B cell (primary cell): ENCODE measurements at regions not wholly inside any gene's neighbourhood (a gene's known extent, or its start where the extent isn't known, plus 50 kb on each side); places are given as distances from the start of the nearest gene placed in this dataset.

ENCODE experiments used
- ATAC-seq: fragments of 200-7000 bp; cut with Tn5 transposase; one replicate; pipeline ENCODE4 v1.10.0; 2021; ENCODE audit warnings: low read depth, mild to moderate bottlenecking, moderate number of reproducible peaks, moderate library complexity
- CTCF ChIA-PET: fragments of 350-600 bp; sonication (Branson Sonifier 250); formaldehyde crosslinking; loops from one replicate; lab custom pipeline; 2021; ENCODE audit warnings: antibody characterized with exemption, inconsistent platforms; lab: Charles Lee
- POLR2A ChIA-PET: fragments of 350-600 bp; sonication (Branson Sonifier 250); formaldehyde crosslinking; loops from one replicate; lab custom pipeline; 2021; ENCODE audit warnings: antibody characterized with exemption; lab: Charles Lee
- DNase-seq: peaks from one replicate; pipeline ENCODE4 v3.0.0; 2013
- H2AFZ ChIP-seq: 2 replicates; pipeline ENCODE4 v1.6.1; 2012; ENCODE audit warnings: mild to moderate bottlenecking, low read depth, low read length; ENCODE audit not compliant: insufficient read depth, poor library complexity, severe bottlenecking
- H3K27ac ChIP-seq, 2 donors: 1 replicate in 1 of 2; 2 replicates in 1 of 2; pipeline ENCODE4 v1.5.1; 2012 to 2013; ENCODE audit warnings: low read length in 2 of 2, mild to moderate bottlenecking in 2 of 2, moderate library complexity in 1 of 2
- H3K27me3 ChIP-seq, 4 experiments: fragments of 200-600 bp in 1 of 4; sonication (generic) in 1 of 4; replicated peaks in 1 of 4; 1 replicate in 2 of 4; 2 replicates in 2 of 4; pipeline versions ENCODE4 v1.6.1 to v1.7.0; 2013 to 2016; ENCODE audit warnings: low read length in 3 of 4, mild to moderate bottlenecking in 2 of 4, mixed read lengths in 1 of 4, moderate library complexity in 1 of 4; ENCODE audit not compliant: insufficient read depth in 4 of 4, control insufficient read depth in 3 of 4; ENCODE audit errors: control extremely low read depth in 1 of 4
- H3K36me3 ChIP-seq, 2 experiments: replicated peaks in 1 of 2; 1 replicate in 1 of 2; 2 replicates in 1 of 2; pipeline versions ENCODE4 v1.6.1 to v1.7.1; 2013; ENCODE audit warnings: low read length in 1 of 2; ENCODE audit not compliant: insufficient read depth in 2 of 2, control insufficient read depth in 1 of 2; ENCODE audit errors: control extremely low read depth in 1 of 2, extremely low read depth in 1 of 2
- H3K4me1 ChIP-seq, 2 donors: fragments of 200-600 bp in 1 of 2; sonication (generic) in 1 of 2; 1 replicate in 1 of 2; 2 replicates in 1 of 2; pipeline versions ENCODE4 v1.5.1 to v1.6.1; 2013 to 2017; ENCODE audit warnings: low read length in 2 of 2; ENCODE audit not compliant: control insufficient read depth in 2 of 2, insufficient read depth in 2 of 2
- H3K4me2 ChIP-seq: replicated peaks from 2 replicates; pipeline ENCODE3; 2012; ENCODE audit warnings: mild to moderate bottlenecking, low read depth, low read length; ENCODE audit not compliant: poor library complexity, severe bottlenecking
- H3K4me3 ChIP-seq, 5 experiments: fragments of 200-600 bp in 1 of 5; sonication (generic) in 1 of 5; 1 replicate in 3 of 5; 2 replicates in 2 of 5; pipeline versions ENCODE4 v1.5.1 to v1.7.0; 2011 to 2016; ENCODE audit warnings: low read length in 4 of 5, mild to moderate bottlenecking in 4 of 5, low read depth in 2 of 5, control low read depth in 1 of 5, moderate library complexity in 1 of 5; ENCODE audit not compliant: insufficient read depth in 1 of 5; ENCODE audit errors: control extremely low read depth in 1 of 5, extremely low read depth in 1 of 5
- H3K79me2 ChIP-seq: fragments of 200-600 bp; sonication (generic); one replicate; pipeline ENCODE4 v1.6.0; 2016; ENCODE audit warnings: low read length; ENCODE audit not compliant: control insufficient read depth, insufficient read depth
- H3K9ac ChIP-seq: fragments of 200-600 bp; sonication (generic); 2 replicates; pipeline ENCODE4 v1.6.1; 2017; ENCODE audit warnings: mild to moderate bottlenecking, low read length, moderate library complexity
- H3K9me3 ChIP-seq, 3 donors: one replicate each; pipeline versions ENCODE4 v1.6.1 to v1.7.1; 2013; ENCODE audit warnings: low read length in 2 of 3; ENCODE audit not compliant: control insufficient read depth in 2 of 3, insufficient read depth in 1 of 3; ENCODE audit errors: control extremely low read depth in 1 of 3
- H4K20me1 ChIP-seq: 2 replicates; pipeline ENCODE4 v1.6.0; 2012; ENCODE audit warnings: mild to moderate bottlenecking, low read length; ENCODE audit not compliant: insufficient read depth, control insufficient read depth, poor library complexity, severe bottlenecking
- H3K27ac Mint-ChIP-seq: one replicate; pipeline ENCODE4 v1.8.0; 2021; ENCODE audit warnings: mixed read lengths
- H3K27me3 Mint-ChIP-seq: one replicate; pipeline ENCODE4 v1.8.0; 2021; ENCODE audit warnings: mixed read lengths
- H3K4me1 Mint-ChIP-seq: one replicate; pipeline ENCODE4 v1.8.0; 2021; ENCODE audit warnings: mixed read lengths
- H3K4me3 Mint-ChIP-seq: one replicate; pipeline ENCODE4 v1.8.0; 2021; ENCODE audit warnings: mixed read lengths
- H3K9me3 Mint-ChIP-seq: one replicate; pipeline ENCODE4 v1.8.0; 2022; ENCODE audit warnings: mixed read lengths; ENCODE audit not compliant: insufficient read depth
- EZH2 ChIP-seq: IDR thresholded peaks from 2 replicates; pipeline ENCODE4 v1.6.1; 2012; ENCODE audit warnings: borderline replicate concordance, low read depth, mild to moderate bottlenecking, moderate library complexity, low read length; ENCODE audit not compliant: insufficient read depth, poor library complexity, severe bottlenecking
- WGBS: methylation state at CpG from one replicate; pipeline ENCODE4 v1.1.5; 2013; ENCODE audit warnings: missing lambda C conversion rate; ENCODE audit not compliant: insufficient coverage; 5-methylcytosine and 5-hydroxymethylcytosine counted together
- intact Hi-C: fragments of 100-400 bp; cut with micrococcal nuclease; formaldehyde crosslinking; loops from one replicate; pipeline ENCODE4 v1.10.0; 2022
- TF ChIP-seq, protein P1 (sequence below): fragments of 200-600 bp; IDR thresholded peaks from one replicate; pipeline ENCODE4 v1.8.0; 2022; ENCODE audit warnings: antibody characterized with exemption, mild to moderate bottlenecking

- CTCF ChIA-PET: no interaction called here
- Mint-ChIP-seq H3K4me1 (peaks cover 3% of the 10 kb centered on the region), H3K4me3 (no peak overlapping the region), H3K9me3 (peaks cover 5% of the 10 kb centered on the region), H3K27ac (no peak overlapping the region), H3K27me3 (peaks cover 7% of the 10 kb centered on the region)
- H3K27me3 ChIP-seq: no peaks in the 10 kb centered on the region
- POLR2A ChIA-PET: no interaction called here
- H3K4me2 ChIP-seq: no peak overlapping the region
- ATAC-seq (no peak), DNase-seq (no peak)
- no CpG with 5 or more reads among the region's 2 CpGs for WGBS
- H3K9ac ChIP-seq: no peak overlapping the region
- no peak overlapping the region for H3K27ac ChIP-seq
- no peak for TF ChIP-seq EZH2
- TF ChIP-seq, protein P1, sequence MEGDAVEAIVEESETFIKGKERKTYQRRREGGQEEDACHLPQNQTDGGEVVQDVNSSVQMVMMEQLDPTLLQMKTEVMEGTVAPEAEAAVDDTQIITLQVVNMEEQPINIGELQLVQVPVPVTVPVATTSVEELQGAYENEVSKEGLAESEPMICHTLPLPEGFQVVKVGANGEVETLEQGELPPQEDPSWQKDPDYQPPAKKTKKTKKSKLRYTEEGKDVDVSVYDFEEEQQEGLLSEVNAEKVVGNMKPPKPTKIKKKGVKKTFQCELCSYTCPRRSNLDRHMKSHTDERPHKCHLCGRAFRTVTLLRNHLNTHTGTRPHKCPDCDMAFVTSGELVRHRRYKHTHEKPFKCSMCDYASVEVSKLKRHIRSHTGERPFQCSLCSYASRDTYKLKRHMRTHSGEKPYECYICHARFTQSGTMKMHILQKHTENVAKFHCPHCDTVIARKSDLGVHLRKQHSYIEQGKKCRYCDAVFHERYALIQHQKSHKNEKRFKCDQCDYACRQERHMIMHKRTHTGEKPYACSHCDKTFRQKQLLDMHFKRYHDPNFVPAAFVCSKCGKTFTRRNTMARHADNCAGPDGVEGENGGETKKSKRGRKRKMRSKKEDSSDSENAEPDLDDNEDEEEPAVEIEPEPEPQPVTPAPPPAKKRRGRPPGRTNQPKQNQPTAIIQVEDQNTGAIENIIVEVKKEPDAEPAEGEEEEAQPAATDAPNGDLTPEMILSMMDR: no peak
- intact Hi-C loops: no loop called here
- H4K20me1 ChIP-seq: no peaks in the 10 kb centered on the region
- H3K79me2 ChIP-seq: no peaks in the 10 kb centered on the region
- H3K4me3 ChIP-seq: no peak overlapping the region
- H3K4me1 ChIP-seq: no peaks in the 10 kb centered on the region
- no peaks in the 10 kb centered on the region for H3K9me3 ChIP-seq
- no peaks in the 10 kb centered on the region for H3K36me3 ChIP-seq
- H2AFZ ChIP-seq: no peak overlapping the region
These were observed 310.0 kb downstream of the ADAMTS20 start for GRCh38 chr12:43241986-43242385.

GRCh38 chr12:43238281-43238680 is 313.7 kb downstream of the ADAMTS20 start:
- POLR2A ChIA-PET: no interaction called here
- H3K4me1 Mint-ChIP-seq: peaks cover 3% of the 10 kb centered on the region
- TF ChIP-seq, protein P1: no peak
- no peak for TF ChIP-seq EZH2
- no peak overlapping the region for H3K27ac Mint-ChIP-seq
- H3K4me2 ChIP-seq: no peak overlapping the region
- no peaks in the 10 kb centered on the region for H3K9me3 ChIP-seq
- no peaks in the 10 kb centered on the region for H3K27me3 ChIP-seq
- CTCF ChIA-PET: no interaction called here
- H3K4me3 ChIP-seq: no peak overlapping the region
- no peak for ATAC-seq
- H3K4me1 ChIP-seq: no peaks in the 10 kb centered on the region
- no peak overlapping the region for H3K9ac ChIP-seq
- intact Hi-C loops: no loop called here
- no peak overlapping the region for H3K4me3 Mint-ChIP-seq
- H3K27ac ChIP-seq: no peak overlapping the region
- no peaks in the 10 kb centered on the region for H3K36me3 ChIP-seq
- DNase-seq: no peak
- H3K79me2 ChIP-seq: no peaks in the 10 kb centered on the region
- H3K27me3 Mint-ChIP-seq: no peaks in the 10 kb centered on the region
- peaks cover 4% of the 10 kb centered on the region for H3K9me3 Mint-ChIP-seq
- no peaks in the 10 kb centered on the region for H4K20me1 ChIP-seq
- H2AFZ ChIP-seq: no peak overlapping the region
